Prostate gland (tissue), 2 donors: ENCODE measurements at regions not wholly inside any gene's neighbourhood (a gene's known extent, or its start where the extent isn't known, plus 50 kb on each side); places are given as distances from the start of the nearest gene placed in this dataset.

Experiments
- CTCF ChIP-seq, 4 experiments: fragments of 200-600 bp in 2 of 4; fragments of 450-650 bp in 2 of 4; sonication (generic) in 2 of 4; IDR thresholded peaks; 1 replicate in 3 of 4; 2 replicates in 1 of 4; pipeline ENCODE4 v1.5.1; 2016 to 2019; ENCODE audit warnings: antibody characterized with exemption in 4 of 4, mild to moderate bottlenecking in 2 of 4, moderate library complexity in 2 of 4
- POLR2A ChIP-seq: fragments of 450-650 bp; IDR thresholded peaks from one replicate; pipeline ENCODE4 v1.6.1; 2016; ENCODE audit warnings: antibody characterized with exemption, mild to moderate bottlenecking
- POLR2AphosphoS5 ChIP-seq: sonication (generic); formaldehyde crosslinking; IDR thresholded peaks from one replicate; pipeline ENCODE4 v1.6.1; 2017; ENCODE audit warnings: antibody characterized with exemption

- TF ChIP-seq CTCF (IDR thresholded peaks at IDR 0.05) (no peak), POLR2A (no peak), POLR2AphosphoS5 (no peak)
Observed at GRCh38 chr18:76673281-76674185, 148.8 kb upstream of the ZNF236 start.
